Endothelial cell (in vitro differentiated cells): ENCODE measurements at regions not wholly inside any gene's neighbourhood (a gene's known extent, or its start where the extent isn't known, plus 50 kb on each side); places are given as distances from the start of the nearest gene placed in this dataset.

ENCODE experiments used
- DNase-seq: peaks from one replicate; pipeline ENCODE4 v3.0.0; 2021; ENCODE audit warnings: low spot score
- H3K27ac Mint-ChIP-seq: one replicate; pipeline ENCODE4 v1.8.0; 2021; ENCODE audit warnings: mixed read lengths, inconsistent platforms; ENCODE audit not compliant: unreplicated experiment
- H3K27me3 Mint-ChIP-seq: one replicate; pipeline ENCODE4 v1.8.0; 2021; ENCODE audit warnings: mild to moderate bottlenecking, moderate library complexity, mixed read lengths, inconsistent platforms; ENCODE audit not compliant: unreplicated experiment
- H3K36me3 Mint-ChIP-seq: one replicate; pipeline ENCODE4 v1.8.0; 2021; ENCODE audit warnings: mild to moderate bottlenecking, low read depth, mixed read lengths, inconsistent platforms; ENCODE audit not compliant: unreplicated experiment
- H3K4me1 Mint-ChIP-seq: one replicate; pipeline ENCODE4 v1.8.0; 2021; ENCODE audit warnings: mild to moderate bottlenecking, mixed read lengths, inconsistent platforms; ENCODE audit not compliant: unreplicated experiment
- H3K4me3 Mint-ChIP-seq: one replicate; pipeline ENCODE4 v1.8.0; 2021; ENCODE audit warnings: mild to moderate bottlenecking, mixed read lengths, inconsistent platforms; ENCODE audit not compliant: unreplicated experiment
- H3K9me3 Mint-ChIP-seq: one replicate; pipeline ENCODE4 v1.8.0; 2021; ENCODE audit warnings: mixed read lengths, inconsistent platforms; ENCODE audit not compliant: unreplicated experiment
- TF ChIP-seq, protein P1 (sequence below): fragments of 200-600 bp; sonication (generic); IDR thresholded peaks from one replicate; pipeline ENCODE4 v1.5.0; 2021; ENCODE audit warnings: antibody characterized with exemption; ENCODE audit not compliant: unreplicated experiment

DNA sequence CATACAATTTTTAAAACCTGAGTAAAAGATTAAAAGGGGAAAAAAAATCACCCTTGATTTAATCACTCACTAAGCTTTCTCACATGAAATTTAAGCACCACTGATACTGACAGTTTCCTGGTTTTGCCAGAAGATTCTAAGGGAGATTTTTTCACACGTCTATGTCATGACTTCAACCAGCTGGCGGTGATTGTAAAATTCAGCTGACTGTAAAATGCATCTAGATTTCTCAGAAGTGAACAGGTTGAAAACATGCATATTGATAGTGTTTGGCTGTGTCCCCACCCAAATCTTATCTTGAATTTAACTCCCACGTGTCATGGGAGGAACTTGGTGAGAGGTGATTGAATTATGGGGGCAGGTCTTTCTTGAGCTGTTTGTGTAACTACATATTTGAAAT is 566.8 kb downstream of the PCDH18 start:
- Mint-ChIP-seq H3K27me3 (no peaks in the 10 kb centered on the region), H3K4me1 (no peaks in the 10 kb centered on the region), H3K9me3 (no peaks in the 10 kb centered on the region), H3K4me3 (no peak overlapping the region), H3K27ac (no peak overlapping the region), H3K36me3 (no peaks in the 10 kb centered on the region)
- no peak for DNase-seq
- TF ChIP-seq, protein P1, sequence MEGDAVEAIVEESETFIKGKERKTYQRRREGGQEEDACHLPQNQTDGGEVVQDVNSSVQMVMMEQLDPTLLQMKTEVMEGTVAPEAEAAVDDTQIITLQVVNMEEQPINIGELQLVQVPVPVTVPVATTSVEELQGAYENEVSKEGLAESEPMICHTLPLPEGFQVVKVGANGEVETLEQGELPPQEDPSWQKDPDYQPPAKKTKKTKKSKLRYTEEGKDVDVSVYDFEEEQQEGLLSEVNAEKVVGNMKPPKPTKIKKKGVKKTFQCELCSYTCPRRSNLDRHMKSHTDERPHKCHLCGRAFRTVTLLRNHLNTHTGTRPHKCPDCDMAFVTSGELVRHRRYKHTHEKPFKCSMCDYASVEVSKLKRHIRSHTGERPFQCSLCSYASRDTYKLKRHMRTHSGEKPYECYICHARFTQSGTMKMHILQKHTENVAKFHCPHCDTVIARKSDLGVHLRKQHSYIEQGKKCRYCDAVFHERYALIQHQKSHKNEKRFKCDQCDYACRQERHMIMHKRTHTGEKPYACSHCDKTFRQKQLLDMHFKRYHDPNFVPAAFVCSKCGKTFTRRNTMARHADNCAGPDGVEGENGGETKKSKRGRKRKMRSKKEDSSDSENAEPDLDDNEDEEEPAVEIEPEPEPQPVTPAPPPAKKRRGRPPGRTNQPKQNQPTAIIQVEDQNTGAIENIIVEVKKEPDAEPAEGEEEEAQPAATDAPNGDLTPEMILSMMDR, result no peak

DNA sequence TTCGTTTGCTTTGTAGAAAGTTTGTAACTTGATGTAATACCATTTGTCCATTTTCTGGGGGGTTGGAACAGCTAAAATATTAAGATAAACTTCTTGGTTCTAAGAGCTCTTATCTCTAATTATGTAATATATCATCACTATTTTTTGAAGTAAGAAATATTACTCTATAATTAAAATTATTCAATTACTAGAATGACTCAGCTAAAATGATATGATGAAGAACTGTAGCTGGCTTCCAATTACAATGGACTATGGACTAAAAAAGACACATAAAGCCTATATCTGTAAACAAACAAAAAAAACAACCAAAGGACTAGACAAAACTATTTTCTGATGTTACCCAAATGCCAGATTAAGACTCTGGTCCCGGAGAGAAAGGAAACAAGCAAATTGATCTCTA is 569.4 kb downstream of the PCDH18 start:
- Mint-ChIP-seq H3K27me3 (no peaks in the 10 kb centered on the region), H3K9me3 (no peaks in the 10 kb centered on the region), H3K36me3 (no peaks in the 10 kb centered on the region), H3K4me3 (no peak overlapping the region), H3K27ac (no peak overlapping the region), H3K4me1 (no peaks in the 10 kb centered on the region)
- no peak for DNase-seq
- TF ChIP-seq, protein P1, result no peak

DNA sequence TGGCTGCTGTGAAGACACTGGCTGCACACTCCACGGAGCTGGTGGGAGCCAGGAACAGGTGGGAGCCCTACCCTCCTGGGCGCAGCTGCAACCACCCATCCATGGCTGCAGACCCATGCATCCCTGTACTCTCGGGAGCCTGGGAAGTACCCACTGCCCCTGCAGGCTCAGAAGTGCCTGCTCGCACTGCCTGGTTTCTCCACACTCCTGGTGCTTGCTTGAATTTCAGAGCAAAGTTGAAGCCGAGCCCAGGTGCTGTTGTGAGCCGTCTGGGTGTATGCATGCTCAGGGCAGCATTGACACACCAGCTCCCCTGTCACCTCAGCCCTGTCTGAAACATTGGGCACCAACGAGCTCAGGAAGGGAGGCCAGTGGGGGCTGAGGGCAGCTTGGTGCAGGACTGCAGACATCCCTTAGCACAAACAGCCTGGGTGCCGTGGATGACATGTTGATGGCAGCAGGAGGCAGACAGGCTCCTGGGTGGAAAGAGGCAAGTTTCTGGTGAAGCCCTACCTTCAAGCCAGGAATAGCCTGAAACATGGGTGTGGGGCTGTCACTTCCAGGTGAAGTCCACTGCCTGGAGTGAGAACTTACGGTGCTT is 585.9 kb downstream of the PCDH18 start:
- Mint-ChIP-seq H3K4me3 (no peak overlapping the region), H3K4me1 (no peaks in the 10 kb centered on the region), H3K27me3 (peaks cover 6% of the 10 kb centered on the region), H3K27ac (no peak overlapping the region), H3K36me3 (no peaks in the 10 kb centered on the region), H3K9me3 (no peaks in the 10 kb centered on the region)
- TF ChIP-seq, protein P1, result no peak
- no peak for DNase-seq

DNA sequence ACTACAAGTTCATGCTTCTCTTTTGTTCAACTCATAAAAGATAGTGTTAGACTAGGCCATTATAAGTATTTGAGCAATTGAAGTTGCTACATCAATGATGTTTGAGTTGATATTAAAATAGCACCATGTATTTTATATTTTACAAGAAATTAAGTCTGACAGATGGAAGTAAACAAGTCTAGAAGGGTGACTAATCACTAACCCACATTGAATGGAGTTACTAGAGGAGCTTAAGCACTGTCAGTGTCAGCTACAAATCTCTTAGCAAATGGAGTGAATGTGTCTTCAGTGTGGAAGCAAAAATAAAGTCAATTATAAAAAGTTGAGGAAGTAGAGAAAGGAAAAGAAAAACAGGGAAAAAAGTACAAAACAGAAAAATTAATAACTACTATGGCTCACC is 592.5 kb downstream of the PCDH18 start:
- TF ChIP-seq, protein P1, result no peak
- H3K27ac Mint-ChIP-seq, result no peak overlapping the region
- H3K4me3 Mint-ChIP-seq, result no peak overlapping the region
- H3K27me3 Mint-ChIP-seq, result no peaks in the 10 kb centered on the region
- no peaks in the 10 kb centered on the region for H3K4me1 Mint-ChIP-seq
- H3K9me3 Mint-ChIP-seq, result no peaks in the 10 kb centered on the region
- no peak for DNase-seq
- no peaks in the 10 kb centered on the region for H3K36me3 Mint-ChIP-seq

DNA sequence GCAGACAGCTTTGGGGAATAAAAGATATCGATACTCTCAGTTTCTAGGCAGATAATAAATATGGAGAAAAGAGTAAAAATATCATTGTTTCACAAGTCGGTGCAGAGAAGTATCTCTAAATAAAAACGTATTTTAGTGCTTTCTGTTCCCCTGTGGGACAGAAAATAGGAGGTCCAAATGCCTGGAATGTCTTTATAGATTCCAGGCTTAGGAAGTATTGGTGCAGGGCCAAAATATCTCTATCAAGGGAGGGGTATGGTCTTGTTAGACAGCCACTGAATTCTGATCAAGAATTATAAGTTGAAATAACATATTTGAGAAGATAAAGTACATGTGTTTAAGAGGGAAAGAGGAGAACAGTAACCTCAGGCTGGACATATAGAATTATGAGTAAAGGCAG is 596.4 kb downstream of the PCDH18 start:
- no peak overlapping the region for H3K27ac Mint-ChIP-seq
- no peaks in the 10 kb centered on the region for H3K36me3 Mint-ChIP-seq
- H3K4me3 Mint-ChIP-seq, result no peak overlapping the region
- TF ChIP-seq, protein P1, result no peak
- H3K9me3 Mint-ChIP-seq, result no peaks in the 10 kb centered on the region
- DNase-seq, result no peak
- no peaks in the 10 kb centered on the region for H3K4me1 Mint-ChIP-seq
- H3K27me3 Mint-ChIP-seq, result no peaks in the 10 kb centered on the region
